ENCODE measurements at regions not wholly inside any gene's neighbourhood (a gene's known extent, or its start where the extent isn't known, plus 50 kb on each side); places are given as distances from the start of the nearest gene placed in this dataset.

- no peaks in the 10 kb centered on the region for H3K27me3 ChIP-seq (ENCODE audit: insufficient read depth, low read length)
- no peak overlapping the region for H3K27ac Mint-ChIP-seq (ENCODE audit: unreplicated experiment)
- no peak overlapping the region for H3K27ac ChIP-seq (ENCODE audit: low read depth, low read length)
- no peaks in the 10 kb centered on the region for H3K79me2 ChIP-seq (ENCODE audit: insufficient read depth, low read length)
- peaks cover 8% of the 10 kb centered on the region for H3K9me3 Mint-ChIP-seq (ENCODE audit: unreplicated experiment)
- no peaks in the 10 kb centered on the region for H3K36me3 Mint-ChIP-seq (ENCODE audit: low read depth, unreplicated experiment)
- no peaks in the 10 kb centered on the region for H3K27me3 Mint-ChIP-seq (ENCODE audit: low read depth, unreplicated experiment)
- TF ChIP-seq EZH2 (IDR thresholded peaks at IDR 0.05; ENCODE audit: insufficient read depth, low read length) (no peak), CTCF (IDR thresholded peaks at IDR 0.05; ENCODE audit: insufficient read depth, low read depth, low read length) (no peak)
- no peaks in the 10 kb centered on the region for H3K36me3 ChIP-seq (ENCODE audit: insufficient read depth, low read length)
- H3K4me1 Mint-ChIP-seq (ENCODE audit: low read depth, unreplicated experiment), result no peaks in the 10 kb centered on the region
- H3K4me3 Mint-ChIP-seq (ENCODE audit: unreplicated experiment), result no peak overlapping the region
- no peak overlapping the region for H3K4me3 ChIP-seq (ENCODE audit: insufficient read depth, low read depth, low read length)
- no peak overlapping the region for H3K4me2 ChIP-seq (ENCODE audit: low read length)
- H4K20me1 ChIP-seq (ENCODE audit: insufficient read depth, low read length), result no peaks in the 10 kb centered on the region
- FAIRE-seq (no peak), DNase-seq (ENCODE audit: low read depth) (no peak)
- H3K9me3 ChIP-seq (ENCODE audit: insufficient read depth, low read depth, low read length), result peaks cover 4% of the 10 kb centered on the region
- H3K4me1 ChIP-seq (ENCODE audit: insufficient read depth, low read length), result no peaks in the 10 kb centered on the region
- H3K9ac ChIP-seq (ENCODE audit: low read length), result no peak overlapping the region
- no peak overlapping the region for H2AFZ ChIP-seq (ENCODE audit: low read depth, low read length)
Measured at GRCh38 chr21:24418671-24419070, 1188.6 kb downstream of the MRPL39 start.

- no peak overlapping the region for H3K4me3 ChIP-seq (ENCODE audit: insufficient read depth, low read depth, low read length)
- no peaks in the 10 kb centered on the region for H3K36me3 ChIP-seq (ENCODE audit: insufficient read depth, low read length)
- no peak for TF ChIP-seq EZH2 (IDR thresholded peaks at IDR 0.05; ENCODE audit: insufficient read depth, low read length)
- TF ChIP-seq CTCF (IDR thresholded peaks at IDR 0.05; ENCODE audit: insufficient read depth, low read depth, low read length), result no peak
- H3K4me3 Mint-ChIP-seq (ENCODE audit: unreplicated experiment), result no peak overlapping the region
- no peak overlapping the region for H2AFZ ChIP-seq (ENCODE audit: low read depth, low read length)
- H3K4me1 ChIP-seq (ENCODE audit: insufficient read depth, low read length), result no peaks in the 10 kb centered on the region
- no peak overlapping the region for H3K4me2 ChIP-seq (ENCODE audit: low read length)
- H3K27me3 Mint-ChIP-seq (ENCODE audit: low read depth, unreplicated experiment), result no peaks in the 10 kb centered on the region
- no peaks in the 10 kb centered on the region for H3K79me2 ChIP-seq (ENCODE audit: insufficient read depth, low read length)
- no peak overlapping the region for H3K27ac ChIP-seq (ENCODE audit: low read depth, low read length)
- H3K4me1 Mint-ChIP-seq (ENCODE audit: low read depth, unreplicated experiment), result no peaks in the 10 kb centered on the region
- H3K36me3 Mint-ChIP-seq (ENCODE audit: low read depth, unreplicated experiment), result no peaks in the 10 kb centered on the region
- no peak for DNase-seq (ENCODE audit: low read depth)
- FAIRE-seq, result no peak
- H3K27ac Mint-ChIP-seq (ENCODE audit: unreplicated experiment), result no peak overlapping the region
- no peak overlapping the region for H3K9ac ChIP-seq (ENCODE audit: low read length)
- no peaks in the 10 kb centered on the region for H3K9me3 ChIP-seq (ENCODE audit: insufficient read depth, low read depth, low read length)
- peaks cover 4% of the 10 kb centered on the region for H3K9me3 Mint-ChIP-seq (ENCODE audit: unreplicated experiment)
- no peaks in the 10 kb centered on the region for H4K20me1 ChIP-seq (ENCODE audit: insufficient read depth, low read length)
- H3K27me3 ChIP-seq (ENCODE audit: insufficient read depth, low read length), result no peaks in the 10 kb centered on the region
Measured at GRCh38 chr21:24411429-24411828, 1195.9 kb downstream of the MRPL39 start.

GRCh38 chr21:24403221-24403620 is 1204.1 kb downstream of the MRPL39 start:
- H3K4me3 ChIP-seq (ENCODE audit: insufficient read depth, low read depth, low read length), result no peak overlapping the region
- no peaks in the 10 kb centered on the region for H3K36me3 ChIP-seq (ENCODE audit: insufficient read depth, low read length)
- H3K9ac ChIP-seq (ENCODE audit: low read length), result no peak overlapping the region
- no peak for TF ChIP-seq EZH2 (IDR thresholded peaks at IDR 0.05; ENCODE audit: insufficient read depth, low read length)
- TF ChIP-seq CTCF (IDR thresholded peaks at IDR 0.05; ENCODE audit: insufficient read depth, low read depth, low read length), result no peak
- no peaks in the 10 kb centered on the region for H3K27me3 Mint-ChIP-seq (ENCODE audit: low read depth, unreplicated experiment)
- no peak overlapping the region for H3K27ac Mint-ChIP-seq (ENCODE audit: unreplicated experiment)
- no peak overlapping the region for H3K4me2 ChIP-seq (ENCODE audit: low read length)
- no peaks in the 10 kb centered on the region for H3K9me3 ChIP-seq (ENCODE audit: insufficient read depth, low read depth, low read length)
- no peak for FAIRE-seq
- H3K27ac ChIP-seq (ENCODE audit: low read depth, low read length), result no peak overlapping the region
- no peaks in the 10 kb centered on the region for H4K20me1 ChIP-seq (ENCODE audit: insufficient read depth, low read length)
- no peaks in the 10 kb centered on the region for H3K36me3 Mint-ChIP-seq (ENCODE audit: low read depth, unreplicated experiment)
- H3K79me2 ChIP-seq (ENCODE audit: insufficient read depth, low read length), result no peaks in the 10 kb centered on the region
- H2AFZ ChIP-seq (ENCODE audit: low read depth, low read length), result no peak overlapping the region
- H3K27me3 ChIP-seq (ENCODE audit: insufficient read depth, low read length), result no peaks in the 10 kb centered on the region
- DNase-seq (ENCODE audit: low read depth), result no peak
- no peaks in the 10 kb centered on the region for H3K4me1 ChIP-seq (ENCODE audit: insufficient read depth, low read length)
- no peak overlapping the region for H3K4me3 Mint-ChIP-seq (ENCODE audit: unreplicated experiment)
- no peaks in the 10 kb centered on the region for H3K4me1 Mint-ChIP-seq (ENCODE audit: low read depth, unreplicated experiment)
- H3K9me3 Mint-ChIP-seq (ENCODE audit: unreplicated experiment), result no peaks in the 10 kb centered on the region

All from astrocyte (in vitro differentiated cells and primary cell).